CD4-positive, alpha-beta T cell (primary cell): ENCODE measurements at regions not wholly inside any gene's neighbourhood (a gene's known extent, or its start where the extent isn't known, plus 50 kb on each side); places are given as distances from the start of the nearest gene placed in this dataset.
"Not testable (repeated sequence)": the region's sequence is repeated elsewhere in the genome, so short reads cannot be mapped to it uniquely, and the experiment has no call there.

Experiments used
- ATAC-seq: fragments of 200-7000 bp; cut with Tn5 transposase; one replicate; pipeline ENCODE4 v1.10.0; 2022; ENCODE audit warnings: mild to moderate bottlenecking; ENCODE audit not compliant: poor library complexity
- CTCF ChIA-PET: fragments of 350-600 bp; sonication (Branson Sonifier 250); formaldehyde crosslinking; loops from one replicate; lab custom pipeline; 2021; ENCODE audit warnings: antibody characterized with exemption, inconsistent platforms; lab: Charles Lee
- POLR2A ChIA-PET: fragments of 350-600 bp; sonication (Branson Sonifier 250); formaldehyde crosslinking; loops from one replicate; lab custom pipeline; 2021; ENCODE audit warnings: antibody characterized with exemption, inconsistent platforms; lab: Charles Lee
- DNase-seq, 14 experiments: peaks; one replicate each; pipeline ENCODE4 v3.0.0-alpha.2; 2013 to 2020; ENCODE audit warnings: mixed read lengths in 2 of 14
- H3K27ac ChIP-seq, 2 donors: one replicate each; pipeline versions ENCODE4 v1.5.1 to v1.7.0; 2013; ENCODE audit warnings: low read length in 2 of 2, low read depth in 1 of 2, mild to moderate bottlenecking in 1 of 2
- H3K27me3 ChIP-seq, 2 experiments: 1 replicate in 1 of 2; 2 replicates in 1 of 2; pipeline versions ENCODE4 v1.6.1 to v1.7.0; 2013; ENCODE audit warnings: low read length in 2 of 2, control low read depth in 1 of 2, mild to moderate bottlenecking in 1 of 2, moderate library complexity in 1 of 2; ENCODE audit not compliant: insufficient read depth in 2 of 2, control insufficient read depth in 1 of 2
- H3K36me3 ChIP-seq: one replicate; pipeline ENCODE4 v1.6.1; 2013; ENCODE audit warnings: low read length, control low read depth; ENCODE audit not compliant: insufficient read depth
- H3K4me1 ChIP-seq: one replicate; pipeline ENCODE4 v1.6.1; 2013; ENCODE audit warnings: low read length, control low read depth; ENCODE audit not compliant: insufficient read depth
- H3K4me3 ChIP-seq: one replicate; pipeline ENCODE4 v1.5.1; 2013; ENCODE audit warnings: mild to moderate bottlenecking, low read length, moderate library complexity
- H3K9me3 ChIP-seq, 2 experiments: 1 replicate in 1 of 2; 2 replicates in 1 of 2; pipeline versions ENCODE4 v1.6.1 to v1.7.0; 2013; ENCODE audit warnings: low read length in 2 of 2, mild to moderate bottlenecking in 2 of 2, control low read depth in 1 of 2, moderate library complexity in 1 of 2; ENCODE audit not compliant: control insufficient read depth in 1 of 2, insufficient read depth in 1 of 2
- H3K27ac Mint-ChIP-seq: one replicate; pipeline ENCODE4 v1.8.0; 2020; ENCODE audit warnings: mixed read lengths
- H3K27me3 Mint-ChIP-seq: one replicate; pipeline ENCODE4 v1.8.0; 2021; ENCODE audit warnings: mixed read lengths
- H3K36me3 Mint-ChIP-seq: one replicate; pipeline ENCODE4 v1.8.0; 2021; ENCODE audit warnings: low read depth, mixed read lengths
- H3K4me1 Mint-ChIP-seq: one replicate; pipeline ENCODE4 v1.8.0; 2021; ENCODE audit warnings: low read depth, mixed read lengths
- H3K4me3 Mint-ChIP-seq: one replicate; pipeline ENCODE4 v1.8.0; 2020; ENCODE audit warnings: mild to moderate bottlenecking, mixed read lengths
- H3K9me3 Mint-ChIP-seq: one replicate; pipeline ENCODE4 v1.8.0; 2020; ENCODE audit warnings: mixed read lengths
- CTCF ChIP-seq: fragments of 200-600 bp; IDR thresholded peaks from one replicate; pipeline ENCODE4 v1.8.0; 2022; ENCODE audit warnings: antibody characterized with exemption, mild to moderate bottlenecking
- intact Hi-C, 2 experiments: fragments of 100-400 bp; cut with DNase I in 1 of 2; cut with micrococcal nuclease in 1 of 2; formaldehyde crosslinking; loops; one replicate each; pipeline versions ENCODE4 v1.15.1 to v1.9.0; 2023 to 2025; cut with DNase I, micrococcal nuclease

- peaks cover 8% of the 10 kb centered on the region for H3K27me3 Mint-ChIP-seq
- intact Hi-C loops: no loop called here
- ChIA-PET CTCF (no interaction called here), POLR2A (no interaction called here)
- Histone ChIP-seq H3K36me3 (no peaks in the 10 kb centered on the region), H3K27ac (no peak overlapping the region), H3K9me3 (no peaks in the 10 kb centered on the region), H3K4me1 (no peaks in the 10 kb centered on the region), H3K4me3 (no peak overlapping the region), H3K27me3 (no peaks in the 10 kb centered on the region)
- no peaks in the 10 kb centered on the region for H3K36me3 Mint-ChIP-seq
- H3K9me3 Mint-ChIP-seq: no peaks in the 10 kb centered on the region
- ATAC-seq (no peak), DNase-seq (no peak)
- H3K4me3 Mint-ChIP-seq: no peak overlapping the region
- H3K27ac Mint-ChIP-seq: no peak overlapping the region
- TF ChIP-seq CTCF: no peak
- no peaks in the 10 kb centered on the region for H3K4me1 Mint-ChIP-seq
Measured at GRCh38 chr6:100301731-100302130, 163.0 kb downstream of the SIM1 start.

GRCh38 chr6:100300221-100300736 is 164.4 kb downstream of the SIM1 start:
- ChIA-PET POLR2A (no interaction called here), CTCF (no interaction called here)
- Mint-ChIP-seq H3K27ac (no peak overlapping the region), H3K36me3 (no peaks in the 10 kb centered on the region), H3K9me3 (no peaks in the 10 kb centered on the region), H3K27me3 (peaks cover 8% of the 10 kb centered on the region), H3K4me1 (no peaks in the 10 kb centered on the region), H3K4me3 (no peak overlapping the region)
- Histone ChIP-seq H3K4me3 (no peak overlapping the region), H3K4me1 (no peaks in the 10 kb centered on the region), H3K27me3 (no peaks in the 10 kb centered on the region), H3K36me3 (no peaks in the 10 kb centered on the region), H3K27ac (no peak overlapping the region), H3K9me3 (no peaks in the 10 kb centered on the region)
- ATAC-seq: no peak
- no peak for DNase-seq
- intact Hi-C loops: no loop called here
- no peak for TF ChIP-seq CTCF

- Histone ChIP-seq H3K9me3 (no peaks in the 10 kb centered on the region), H3K4me1 (no peaks in the 10 kb centered on the region), H3K36me3 (no peaks in the 10 kb centered on the region), H3K27ac (no peak overlapping the region), H3K27me3 (no peaks in the 10 kb centered on the region), H3K4me3 (no peak overlapping the region)
- H3K9me3 Mint-ChIP-seq: peaks cover 2% of the 10 kb centered on the region
- ATAC-seq: no peak
- no peaks in the 10 kb centered on the region for H3K36me3 Mint-ChIP-seq
- no peak for DNase-seq
- intact Hi-C loops: no loop called here
- TF ChIP-seq CTCF: no peak
- ChIA-PET CTCF (no interaction called here), POLR2A (no interaction called here)
- no peak overlapping the region for H3K27ac Mint-ChIP-seq
- H3K27me3 Mint-ChIP-seq: peaks cover 8% of the 10 kb centered on the region
- H3K4me1 Mint-ChIP-seq: no peaks in the 10 kb centered on the region
- H3K4me3 Mint-ChIP-seq: no peak overlapping the region
Measured at GRCh38 chr6:100296810-100297544, 167.7 kb downstream of the SIM1 start.

- H3K9me3 ChIP-seq, H3K27ac ChIP-seq, H3K4me1 ChIP-seq, H3K9me3 Mint-ChIP-seq, POLR2A ChIA-PET, H3K4me3 ChIP-seq, CTCF ChIA-PET, H3K4me3 Mint-ChIP-seq, H3K27me3 ChIP-seq, H3K27me3 Mint-ChIP-seq, H3K4me1 Mint-ChIP-seq, intact Hi-C loops, H3K36me3 Mint-ChIP-seq, ATAC-seq, H3K27ac Mint-ChIP-seq, DNase-seq, H3K36me3 ChIP-seq: not testable (repeated sequence)
Measured at GRCh38 chr6:100295172-100295571, 169.5 kb downstream of the SIM1 start.
